RPMI8226 (cell line): ENCODE measurements at regions not wholly inside any gene's neighbourhood (a gene's known extent, or its start where the extent isn't known, plus 50 kb on each side); places are given as distances from the start of the nearest gene placed in this dataset.
A peak's percentile ranks its signal among the peaks of the same experiment; 100 is the strongest.

ENCODE experiments used
- DNase-seq: peaks from one replicate; pipeline ENCODE4 v3.0.0-alpha.2; 2015

- no peak for DNase-seq
These were observed 102.7 kb downstream of the CRYAA start for GRCh38 chr21:43271452-43272020.

DNA sequence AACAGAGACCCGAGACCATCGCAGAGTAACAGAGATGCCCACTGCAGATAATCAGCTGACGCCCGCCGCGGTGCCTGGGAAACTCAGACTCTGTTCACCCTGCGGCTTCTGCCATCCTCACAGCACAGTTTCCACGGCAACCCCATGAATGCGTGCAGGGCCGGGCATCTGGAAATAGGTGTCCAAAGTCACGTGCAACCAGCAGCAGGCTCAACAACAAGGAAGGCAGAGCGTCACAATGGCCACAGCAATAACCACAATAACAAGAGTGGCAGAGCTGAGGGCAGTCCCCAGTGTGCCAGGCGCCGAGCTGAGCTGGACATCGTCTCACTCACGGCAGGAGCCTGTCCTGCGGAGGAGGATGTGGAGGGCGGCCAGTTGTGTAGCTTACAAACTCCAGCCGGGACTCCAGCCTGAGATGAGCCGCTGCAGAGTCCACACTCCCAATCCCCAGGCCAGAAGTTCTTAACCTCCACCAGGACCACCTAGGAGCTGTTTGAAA is 102.0 kb downstream of the CRYAA start:
- no peak for DNase-seq

GRCh38 chr21:43269957-43270705 is 101.3 kb downstream of the CRYAA start:
- no peak for DNase-seq

- peak; percentile 45 for DNase-seq
These were observed 100.6 kb downstream of the CRYAA start for GRCh38 chr21:43269440-43269839.

DNA sequence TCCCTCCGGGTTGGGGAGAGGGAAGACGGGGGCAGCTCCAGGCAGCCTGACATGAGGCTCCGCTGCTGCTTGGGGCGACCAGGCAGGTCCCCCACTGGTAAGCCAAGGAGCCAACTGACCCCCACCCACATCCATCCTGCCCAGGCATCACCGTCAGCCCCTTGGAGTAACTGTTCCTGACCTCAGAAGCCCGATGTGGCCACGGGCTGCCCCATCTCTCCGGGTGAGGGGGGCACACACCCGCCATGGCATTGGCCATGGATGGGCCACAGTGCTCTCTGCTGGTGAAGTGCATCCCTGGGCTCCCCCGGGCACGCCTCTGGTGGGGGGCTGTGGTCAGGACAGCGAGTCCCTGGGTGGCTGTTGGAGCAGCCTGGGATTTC is 100.0 kb downstream of the CRYAA start:
- no peak for DNase-seq

GRCh38 chr21:43268086-43268803 is 99.4 kb downstream of the CRYAA start:
- no peak for DNase-seq

- DNase-seq, result no peak
These were observed 98.7 kb downstream of the CRYAA start for GRCh38 chr21:43267391-43268085.

DNA sequence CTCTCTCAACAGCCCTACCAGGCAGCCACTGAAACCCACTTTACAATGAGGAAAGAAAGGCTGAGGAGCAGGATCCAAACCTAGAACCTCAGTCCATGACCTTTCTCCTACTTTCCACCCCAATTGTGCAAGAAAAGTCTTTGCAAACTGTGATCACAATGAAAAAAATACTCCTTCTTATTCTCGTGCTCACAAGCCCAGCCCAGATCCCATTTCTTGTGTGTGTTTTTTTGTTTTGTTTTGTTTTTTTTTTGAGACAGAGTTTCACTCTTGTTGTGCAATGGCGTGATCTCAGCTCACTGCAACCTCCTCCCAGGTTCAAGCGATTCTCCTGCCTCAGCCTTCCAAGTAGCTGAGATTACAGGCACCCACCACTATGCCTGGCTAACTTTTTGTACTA is 97.7 kb downstream of the CRYAA start:
- DNase-seq, result no peak

DNA sequence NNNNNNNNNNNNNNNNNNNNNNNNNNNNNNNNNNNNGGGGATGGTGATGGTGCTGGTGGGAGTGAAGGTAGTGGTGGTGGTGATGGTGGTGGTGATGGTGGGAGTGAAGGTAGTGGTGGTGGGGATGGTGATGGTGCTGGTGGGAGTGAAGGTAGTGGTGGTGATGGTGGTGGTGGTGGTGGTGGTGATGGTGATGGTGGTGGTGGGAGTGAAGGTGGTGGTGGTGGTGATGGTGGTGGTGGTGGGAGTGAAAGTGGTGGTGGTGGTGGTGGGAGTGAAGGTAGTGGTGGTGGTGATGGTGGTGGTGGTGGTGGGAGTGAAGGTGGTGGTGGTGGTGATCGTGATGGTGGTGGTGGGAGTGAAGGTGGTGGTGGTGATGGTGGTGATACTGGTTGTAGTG is 93.6 kb downstream of the CRYAA start:
- DNase-seq, result no peak
